GM12891 (cell line): ENCODE measurements at regions not wholly inside any gene's neighbourhood (a gene's known extent, or its start where the extent isn't known, plus 50 kb on each side); places are given as distances from the start of the nearest gene placed in this dataset.

Source experiments
- PAX5 ChIP-seq: IDR thresholded peaks from 2 replicates; pipeline ENCODE4 v1.6.1; 2011; ENCODE audit warnings: low read length, moderate library complexity, mild to moderate bottlenecking; ENCODE audit not compliant: insufficient read depth, severe bottlenecking
- POLR2A ChIP-seq: IDR thresholded peaks from 2 replicates; pipeline ENCODE4 v1.6.1; 2011; ENCODE audit warnings: low read depth, low read length, control low read depth
- POLR2AphosphoS5 ChIP-seq: IDR thresholded peaks from 2 replicates; pipeline ENCODE4 v1.6.1; 2011; ENCODE audit warnings: low read depth, low read length, control low read depth
- POU2F2 ChIP-seq: IDR thresholded peaks from 2 replicates; pipeline ENCODE4 v1.6.1; 2011; ENCODE audit warnings: low read depth, mild to moderate bottlenecking, control low read depth, low read length, moderate library complexity
- SPI1 ChIP-seq: IDR thresholded peaks from 2 replicates; pipeline ENCODE4 v1.6.1; 2011; ENCODE audit warnings: low read depth, low read length, control low read depth
- TAF1 ChIP-seq: IDR thresholded peaks from 2 replicates; pipeline ENCODE4 v1.6.1; 2011; ENCODE audit warnings: low read depth, low read length, control low read depth

DNA sequence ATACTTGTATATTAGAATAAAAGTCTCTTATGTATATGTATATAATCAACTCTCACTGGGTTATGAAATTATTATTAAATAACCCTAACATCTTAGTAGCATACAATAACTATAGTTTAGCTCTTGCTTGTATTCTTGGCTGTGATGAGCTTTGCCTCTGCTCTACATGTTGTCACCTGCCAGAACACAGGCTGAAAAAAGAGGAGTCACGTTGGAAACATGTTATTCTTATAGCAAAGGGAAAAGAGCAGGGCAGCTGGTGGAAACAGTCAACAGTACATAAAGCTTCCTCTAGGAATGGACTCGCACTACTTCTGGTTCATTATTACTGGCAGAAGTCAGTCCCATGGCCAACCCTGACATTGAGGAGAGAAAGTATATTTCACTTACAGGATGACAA, 362.0 kb upstream of the KYNU start:
- TF ChIP-seq POLR2A (no peak), TAF1 (no peak), POLR2AphosphoS5 (no peak), SPI1 (no peak), POU2F2 (no peak), PAX5 (no peak)
